SKM-1 (cell line): ENCODE measurements at regions not wholly inside any gene's neighbourhood (a gene's known extent, or its start where the extent isn't known, plus 50 kb on each side); places are given as distances from the start of the nearest gene placed in this dataset.

Experiments used
- DNase-seq: peaks from one replicate; lab custom pipeline; 2025; ENCODE audit not compliant: unreplicated experiment; lab: John Stamatoyannopoulos, UW

DNA sequence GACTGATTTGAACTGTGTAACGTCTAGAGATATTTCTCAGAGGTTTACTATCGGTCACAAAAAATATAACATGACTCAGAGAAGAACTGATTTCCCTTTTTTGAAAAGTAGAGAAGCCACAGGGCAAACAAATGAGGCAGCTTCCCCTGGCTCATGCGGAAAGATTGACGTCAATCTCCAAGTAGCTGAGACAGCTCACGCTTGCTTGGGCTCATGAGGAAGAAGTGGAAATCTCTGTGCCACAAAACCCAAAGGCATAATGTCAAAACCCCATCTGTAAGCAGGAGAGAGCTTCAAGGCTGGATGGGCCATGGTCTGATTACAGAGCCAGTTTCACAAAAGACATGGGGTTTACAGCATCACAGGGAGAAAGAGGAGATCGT is 188.1 kb downstream of the ARL4C start:
- no peak for DNase-seq

DNA sequence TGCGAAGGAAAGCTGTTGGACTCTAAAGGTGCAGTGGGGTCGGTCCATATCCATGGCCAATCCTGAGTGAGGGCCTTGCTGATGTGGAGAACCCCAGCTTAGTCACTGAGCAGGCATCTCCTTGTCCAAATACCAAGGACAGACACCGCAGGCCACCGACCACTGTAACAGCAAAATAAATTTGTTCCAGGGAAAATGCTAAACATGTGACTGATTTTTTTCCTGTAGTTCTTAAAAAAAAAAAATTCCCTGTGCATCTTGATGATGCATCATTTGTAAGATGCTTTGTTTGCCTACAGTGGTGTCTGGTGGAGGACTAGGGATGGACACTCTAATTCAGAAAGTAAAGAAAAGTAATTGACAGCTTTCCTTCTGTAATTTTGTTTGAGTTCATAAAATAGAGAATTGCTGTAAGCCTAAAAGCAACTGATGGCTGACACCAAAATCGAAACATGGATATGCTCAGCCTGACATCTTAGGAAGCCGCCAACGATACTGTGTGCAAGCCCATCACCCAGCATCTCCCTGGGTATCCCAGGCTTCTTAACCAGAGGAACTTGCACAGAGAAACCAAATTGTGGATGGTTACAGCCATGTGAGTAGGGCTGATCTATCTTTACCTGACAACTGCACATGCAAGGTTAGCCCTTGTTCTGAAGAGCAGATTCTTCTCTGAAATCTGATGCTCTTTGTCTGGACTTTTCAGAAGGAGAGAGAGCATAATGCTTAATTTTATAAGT is 188.6 kb downstream of the ARL4C start:
- DNase-seq: no peak

DNA sequence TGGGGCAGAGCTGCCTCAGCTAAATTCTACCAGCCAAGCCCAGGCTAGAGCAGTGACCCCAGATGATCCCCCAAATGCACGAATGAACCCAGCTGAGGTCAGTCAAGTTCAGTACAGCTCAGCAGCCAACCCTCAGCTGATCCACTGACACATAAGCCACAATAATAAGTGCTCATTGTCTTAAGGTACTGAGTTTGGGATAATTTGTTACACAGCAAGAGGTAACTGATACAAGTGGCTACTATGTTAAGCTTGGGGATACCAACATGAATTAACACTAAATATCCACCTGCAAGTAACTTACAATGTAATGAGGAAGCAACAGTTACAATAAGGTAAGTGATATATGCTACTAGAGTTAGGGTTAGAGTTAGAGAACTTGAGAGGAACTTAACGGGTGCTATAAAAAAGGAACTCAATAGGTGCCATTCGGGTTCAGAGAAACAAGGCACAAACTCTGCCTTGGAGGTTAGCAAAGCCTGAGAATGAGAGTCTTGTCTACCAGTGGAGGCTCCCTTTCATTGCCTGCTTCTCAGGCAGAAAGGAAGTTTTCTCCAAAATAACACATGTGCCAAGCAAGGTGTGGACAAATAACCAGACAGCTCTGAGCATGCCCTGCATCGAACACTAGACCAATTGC is 189.4 kb downstream of the ARL4C start:
- no peak for DNase-seq

DNA sequence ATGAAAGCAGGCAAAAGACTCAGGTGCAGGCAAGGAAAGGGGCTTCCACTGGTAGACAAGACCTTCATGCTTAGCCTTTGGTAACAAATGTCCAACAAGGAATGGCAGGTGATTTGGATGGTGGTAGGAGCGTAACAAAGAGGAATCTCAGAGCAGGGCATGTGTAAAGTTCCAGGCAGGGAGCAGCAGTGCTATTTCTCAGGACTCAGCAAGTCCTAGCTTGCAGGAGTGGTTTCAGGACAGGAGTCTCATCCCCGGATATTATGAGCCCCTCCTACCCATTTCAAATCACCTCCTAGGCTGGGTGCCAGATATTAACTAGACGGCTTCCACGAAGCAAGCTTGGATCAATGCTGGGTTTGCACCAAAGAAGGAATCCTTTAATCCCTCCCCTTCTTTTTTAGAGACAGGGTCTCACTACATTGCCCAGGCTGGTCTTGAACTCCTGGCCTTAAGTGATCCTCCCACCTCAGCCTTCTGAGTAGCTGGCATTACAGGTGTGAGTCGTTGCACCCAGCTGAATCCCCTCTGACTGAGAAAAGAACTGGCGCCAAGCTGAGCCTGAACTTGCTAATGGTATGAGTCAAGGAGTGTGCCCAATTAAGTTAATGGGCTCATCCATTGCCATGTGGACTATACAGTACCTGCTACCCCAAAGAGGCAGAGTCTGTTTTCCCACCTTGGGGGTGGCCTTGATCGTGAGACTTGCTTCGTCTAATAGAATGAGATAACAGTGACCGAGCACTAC is 190.3 kb downstream of the ARL4C start:
- DNase-seq: no peak

DNA sequence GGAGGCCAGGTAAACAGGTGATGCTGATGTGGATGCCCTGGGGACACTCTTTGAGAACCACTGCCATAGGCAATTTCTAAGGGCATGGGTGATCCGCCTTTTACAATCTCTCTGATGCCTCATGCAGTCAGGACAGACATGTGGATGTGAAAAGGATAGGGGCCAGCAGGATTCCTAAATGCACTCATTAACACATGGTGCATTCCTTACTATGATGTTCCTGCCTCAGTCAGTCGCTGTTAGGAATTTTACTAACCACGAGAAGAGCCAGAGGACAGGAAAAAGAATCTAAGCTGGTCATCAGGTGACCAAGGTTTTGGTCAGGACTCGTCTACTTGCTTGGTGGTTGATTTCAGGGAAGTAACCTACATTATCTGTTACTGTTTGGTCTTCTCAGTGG is 191.0 kb downstream of the ARL4C start:
- no peak for DNase-seq

DNA sequence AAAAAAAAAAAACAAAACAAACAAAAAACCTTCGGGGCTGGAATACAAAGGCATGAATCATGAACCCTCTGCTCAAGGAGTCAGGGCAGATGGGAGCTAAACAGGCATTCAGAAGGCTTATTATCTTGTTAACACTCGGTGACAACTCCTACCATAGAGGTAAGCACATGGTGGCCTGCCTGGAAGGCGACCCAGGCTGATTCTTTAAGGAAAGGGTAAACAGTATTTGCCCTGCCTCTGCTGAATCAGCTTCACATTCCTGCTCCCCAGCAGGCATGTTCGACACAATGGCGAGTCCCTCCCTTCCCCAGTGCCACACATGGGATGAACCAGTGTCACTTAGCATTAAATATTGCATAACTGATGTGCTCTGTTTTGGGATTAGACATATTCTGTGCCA is 191.9 kb downstream of the ARL4C start:
- no peak for DNase-seq

DNA sequence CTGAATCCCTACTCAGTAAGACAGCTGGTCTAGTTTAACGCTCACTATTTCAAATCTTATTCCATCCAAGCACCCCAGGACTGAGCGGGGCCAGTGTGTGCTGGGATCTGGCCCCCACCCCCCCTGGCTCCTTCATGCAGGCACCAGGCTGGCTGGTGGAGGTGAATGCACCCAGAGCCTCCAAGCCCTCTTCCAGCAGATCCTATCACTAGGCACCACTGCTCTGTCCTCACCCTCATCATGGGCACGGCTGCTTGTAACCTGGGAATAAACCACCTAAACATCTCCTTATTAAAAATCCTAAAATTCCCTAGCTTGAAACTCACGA is 194.3 kb downstream of the ARL4C start:
- DNase-seq: no peak

DNA sequence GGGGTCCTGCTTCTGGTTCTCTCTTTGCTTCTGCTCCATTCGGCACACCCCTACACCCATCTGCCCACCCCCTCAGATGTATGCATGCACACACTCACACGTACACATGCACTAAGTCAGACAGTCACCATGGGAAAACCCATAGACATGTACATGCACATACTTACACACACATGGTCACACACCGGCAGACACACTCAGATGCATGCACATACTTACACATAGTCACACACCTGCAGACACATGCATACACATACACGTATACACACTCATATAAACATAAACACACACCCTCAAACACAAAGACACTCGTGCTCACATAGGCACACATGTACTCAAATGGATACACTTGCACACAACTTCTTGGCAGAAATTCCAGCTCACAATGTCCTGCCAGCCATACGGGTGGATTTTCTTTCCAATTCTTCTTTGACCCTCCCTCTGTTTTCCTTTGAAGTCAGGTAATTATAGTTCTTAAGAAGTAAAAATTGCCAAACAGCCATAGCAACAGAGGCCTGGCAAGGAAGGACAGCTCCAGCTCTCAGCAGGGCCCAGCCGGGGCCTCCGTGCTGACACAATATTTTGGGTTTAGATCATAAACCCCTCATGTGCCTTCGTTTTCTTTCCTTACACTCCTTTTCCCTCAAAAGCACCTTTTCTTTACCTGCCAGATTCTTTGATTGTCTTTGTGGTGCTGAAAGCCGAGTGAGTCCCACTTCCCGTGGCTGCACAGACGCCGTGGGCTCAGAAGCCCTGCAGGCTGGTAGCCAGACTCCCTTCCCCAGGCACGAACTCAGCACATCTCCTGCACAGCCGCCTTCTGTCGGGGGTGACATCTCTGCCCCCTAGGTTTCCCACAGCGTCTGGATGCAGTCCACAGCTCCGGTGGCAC is 195.7 kb downstream of the ARL4C start:
- DNase-seq: no peak

DNA sequence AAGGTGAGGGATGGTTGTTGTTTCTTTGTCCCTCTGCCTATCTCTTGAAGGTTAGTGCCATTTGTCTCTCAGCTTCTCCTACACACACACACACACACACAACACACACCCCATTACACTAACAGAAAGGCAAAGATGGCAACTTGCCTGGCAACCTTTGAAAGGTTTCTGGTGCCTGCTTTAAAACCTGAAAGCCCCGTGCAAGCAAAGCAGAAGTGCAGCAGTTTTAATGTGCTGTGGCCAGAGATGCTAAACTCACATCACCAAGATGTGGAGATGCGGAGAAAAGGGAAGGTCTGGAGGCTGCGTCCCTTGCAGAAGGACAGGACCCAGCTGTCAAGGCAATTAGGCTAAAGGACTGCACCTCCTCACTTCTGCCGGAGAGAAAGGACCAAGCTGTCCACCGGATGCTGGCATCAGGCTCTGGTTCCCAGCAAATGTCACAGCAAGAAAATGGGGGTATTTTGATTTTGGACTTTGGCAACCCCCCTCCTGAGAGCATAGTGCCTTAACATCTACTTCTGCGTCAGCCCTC is 196.4 kb downstream of the ARL4C start:
- DNase-seq: no peak

DNA sequence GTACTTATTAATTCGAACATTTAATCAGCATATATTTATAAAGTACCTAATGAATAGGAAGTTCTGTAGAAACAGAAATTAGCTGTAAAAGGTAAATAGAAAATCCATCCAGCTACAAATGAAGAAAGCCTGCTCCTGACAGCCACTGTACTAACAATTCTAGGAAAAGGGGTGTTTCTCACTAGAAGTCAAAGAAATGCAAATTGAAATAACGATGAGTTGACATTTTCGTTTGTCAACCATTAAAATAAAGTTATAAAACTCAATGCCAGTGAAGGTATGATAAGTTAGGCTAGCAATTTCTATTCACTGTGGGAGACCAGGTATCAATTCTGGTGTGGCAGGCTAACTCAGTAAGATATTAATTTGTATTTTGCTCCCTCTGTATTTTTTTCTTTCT is 198.0 kb downstream of the ARL4C start:
- no peak for DNase-seq

DNA sequence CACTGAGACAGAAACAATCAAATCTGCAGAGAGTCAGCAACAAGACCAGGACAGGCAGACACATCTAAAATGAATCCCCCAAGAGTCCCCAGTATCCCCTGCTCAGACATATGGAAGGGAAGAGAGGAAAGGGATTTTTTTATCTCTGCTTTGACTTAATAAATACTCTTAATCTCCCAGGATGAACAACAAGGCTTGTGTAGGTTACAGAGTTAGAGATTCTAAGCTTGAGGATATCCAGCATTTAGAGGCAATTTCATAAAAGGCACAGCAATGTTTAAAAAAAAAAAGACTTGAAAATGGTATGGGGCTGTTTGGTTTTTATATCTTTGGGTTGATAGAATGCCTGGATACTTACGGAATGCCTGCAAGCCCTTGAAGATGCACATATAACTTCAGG is 199.9 kb downstream of the ARL4C start:
- no peak for DNase-seq

DNA sequence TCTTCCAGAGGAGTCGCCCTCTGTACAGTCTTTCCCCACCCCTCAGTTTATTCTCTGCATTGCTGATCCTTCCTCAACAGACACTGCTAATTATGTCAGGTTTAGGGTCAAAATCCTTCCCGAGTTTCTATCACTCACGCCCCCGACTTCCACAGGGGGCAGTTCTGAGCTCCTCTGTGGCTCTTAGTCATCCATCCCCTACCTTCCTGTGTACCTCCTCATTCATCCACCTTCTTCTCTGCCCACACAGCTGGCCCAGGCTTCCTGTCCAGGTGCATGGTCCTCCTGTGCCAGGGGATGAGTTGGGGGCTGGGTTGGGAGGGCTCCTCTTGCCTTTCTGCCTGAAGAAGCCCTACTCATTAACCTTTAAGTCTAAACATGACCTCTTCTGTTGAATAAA is 202.9 kb downstream of the ARL4C start:
- no peak for DNase-seq

DNA sequence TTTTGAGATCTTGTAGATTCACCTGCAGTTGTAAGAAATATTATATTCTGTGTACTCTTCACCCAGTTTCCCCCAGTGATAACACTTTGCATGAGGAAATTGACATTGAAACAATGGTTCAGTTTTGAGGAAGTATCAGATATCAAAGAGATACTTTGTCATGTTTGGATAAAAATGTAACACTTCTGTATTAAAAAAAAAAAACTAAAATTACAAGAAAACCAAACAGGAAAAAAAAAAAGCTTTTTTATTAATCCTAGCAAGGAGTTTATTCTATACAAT is 204.0 kb downstream of the ARL4C start:
- DNase-seq: no peak

DNA sequence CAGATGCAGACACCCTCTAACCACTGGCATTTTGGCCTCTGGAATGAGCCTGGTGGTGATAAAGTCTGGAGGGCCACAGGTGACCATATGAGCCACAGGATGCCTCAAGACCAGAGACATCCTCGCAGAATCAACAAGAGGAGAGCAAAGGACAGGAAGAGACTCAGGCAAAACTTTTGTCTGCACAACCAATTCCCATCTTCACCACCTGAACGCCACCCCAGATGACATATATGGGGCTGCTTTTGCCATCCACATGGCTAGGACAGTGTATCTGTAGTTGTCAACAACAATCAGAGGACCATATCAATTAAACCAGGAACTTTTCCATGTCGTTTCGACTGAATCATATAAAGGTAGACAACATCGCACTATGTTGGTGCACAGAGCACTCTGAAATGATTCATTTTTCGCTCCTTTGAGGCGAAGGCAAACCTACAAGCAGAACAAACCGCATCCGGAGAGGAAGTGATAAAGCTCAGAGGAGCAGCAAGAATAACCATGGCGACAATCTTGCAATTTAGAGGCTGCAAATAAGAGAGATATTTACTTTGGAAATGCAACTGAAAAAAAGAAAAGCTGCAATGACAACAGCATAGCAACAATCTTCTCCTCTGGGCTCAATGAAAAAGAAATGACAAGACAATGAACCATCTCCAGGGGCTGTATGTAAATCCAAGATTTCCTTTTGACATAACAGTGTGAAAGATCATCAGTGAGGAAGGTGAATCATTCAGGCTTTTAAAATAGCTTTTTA is 204.5 kb downstream of the ARL4C start:
- DNase-seq: peak; percentile 20

DNA sequence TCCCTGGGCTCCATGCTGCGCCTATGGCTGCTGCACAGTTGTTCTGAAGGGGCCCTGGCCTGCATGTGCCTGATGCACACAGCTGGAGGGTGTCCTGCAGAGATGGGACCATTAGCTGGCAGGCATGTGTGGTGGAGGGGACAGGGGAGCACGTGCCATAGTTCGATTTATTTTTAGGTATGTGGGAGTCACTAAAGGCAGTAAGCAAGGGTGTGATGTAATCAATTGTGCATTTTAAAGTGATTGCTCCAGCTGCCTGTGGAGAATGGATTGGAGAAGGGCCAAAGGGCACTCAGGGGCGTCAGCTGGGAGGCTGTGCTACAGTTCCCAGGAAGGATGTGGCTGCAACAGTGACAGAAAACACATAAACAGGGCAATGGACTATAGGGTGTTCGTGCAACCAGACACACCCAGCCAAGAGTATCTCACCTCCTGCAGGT is 205.1 kb downstream of the ARL4C start:
- DNase-seq: no peak

DNA sequence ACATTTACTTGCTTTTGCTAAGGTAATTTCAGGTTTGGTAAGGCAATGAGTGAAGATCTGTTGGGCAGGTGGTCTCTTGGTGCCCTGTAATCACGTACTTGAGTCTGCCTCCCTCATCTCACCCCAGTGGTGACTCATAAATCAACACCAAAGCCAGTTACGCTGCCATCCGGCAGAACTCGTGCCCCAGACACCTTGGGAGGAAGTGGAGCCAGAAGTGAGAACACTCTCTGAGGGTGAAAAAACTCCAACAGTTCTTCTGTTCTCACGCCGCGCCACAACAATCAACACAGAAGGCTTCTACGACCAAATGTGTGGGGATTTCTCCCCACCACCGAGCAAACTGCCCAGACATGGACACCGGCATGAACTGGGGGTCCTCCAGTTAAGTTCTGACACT is 206.2 kb downstream of the ARL4C start:
- no peak for DNase-seq

DNA sequence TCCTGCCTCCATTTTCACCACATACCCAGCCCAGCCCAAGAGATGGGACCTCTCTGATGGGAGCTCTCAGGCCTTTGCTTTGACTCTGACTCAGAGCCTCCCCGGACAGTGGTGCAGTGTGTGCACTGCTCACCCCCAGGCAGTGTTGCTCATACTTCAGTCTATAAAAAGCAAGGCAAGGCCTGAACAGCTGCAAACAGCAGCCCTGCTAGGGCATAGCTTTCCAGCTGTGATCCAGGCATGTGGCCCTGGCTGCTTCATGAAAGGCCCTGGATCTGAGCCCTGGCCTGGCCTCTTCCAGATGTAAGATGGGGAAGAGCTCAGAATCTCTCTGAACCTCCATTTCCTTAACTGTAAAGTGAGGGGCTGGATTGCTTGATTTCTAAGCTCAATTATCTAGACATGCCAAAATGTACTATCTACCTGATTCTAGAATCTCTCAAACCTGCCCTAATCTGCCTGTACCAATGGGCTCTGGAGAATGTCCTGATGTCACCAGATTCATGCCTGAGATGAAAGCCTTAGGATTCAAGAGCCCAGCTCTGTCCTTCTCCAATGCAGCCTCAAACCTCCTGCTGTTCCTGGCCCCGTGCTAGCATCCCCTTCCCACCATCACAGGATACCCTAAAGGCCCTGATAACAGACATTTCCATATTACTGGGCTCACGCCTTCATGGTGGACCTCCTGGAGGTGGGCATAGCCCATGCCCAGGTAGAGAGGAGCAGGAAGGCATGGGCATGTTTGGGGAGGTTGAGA is 206.9 kb downstream of the ARL4C start:
- no peak for DNase-seq

DNA sequence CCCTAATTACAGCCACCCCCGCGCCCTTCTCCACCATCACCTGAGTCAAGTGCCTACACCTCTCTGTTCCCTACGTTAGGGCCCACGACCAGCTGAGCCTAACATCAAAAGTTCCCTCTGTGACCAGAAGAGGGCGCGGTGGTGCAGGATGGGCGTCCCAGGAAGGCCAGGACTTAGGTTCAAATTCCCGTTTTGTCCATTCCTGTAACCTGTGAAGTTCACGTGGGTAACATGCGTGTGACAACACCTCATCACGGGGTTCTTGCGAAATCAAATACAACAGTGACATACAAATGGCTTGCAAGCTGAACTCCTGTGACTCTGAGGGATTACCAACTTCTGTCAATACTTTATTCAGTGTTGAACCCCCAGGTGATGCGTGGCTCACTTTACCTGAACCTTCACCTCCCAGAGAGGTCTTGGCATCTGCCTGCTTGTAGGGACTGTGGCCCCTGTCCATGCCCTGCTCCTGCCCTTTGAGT is 207.9 kb downstream of the ARL4C start:
- DNase-seq: peak; percentile 8

DNA sequence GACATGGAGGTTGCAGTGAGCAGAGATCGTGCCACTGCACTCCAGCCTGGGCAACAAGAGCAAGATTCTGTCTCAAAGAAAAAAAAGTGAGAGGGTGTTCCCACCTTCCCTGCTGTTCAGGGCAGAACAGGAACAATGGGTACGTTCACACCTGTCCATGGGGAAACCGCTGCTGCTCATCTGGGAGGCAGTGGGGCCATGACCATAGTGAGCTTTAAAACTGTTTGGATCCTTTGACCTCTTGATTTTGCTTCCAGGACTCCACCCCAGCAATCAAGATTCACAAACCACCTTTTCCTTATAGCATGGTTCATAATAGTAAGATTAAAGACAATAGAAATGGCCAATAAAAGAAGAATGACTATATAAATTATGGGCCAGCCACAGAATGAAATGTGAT is 209.2 kb downstream of the ARL4C start:
- DNase-seq: no peak

DNA sequence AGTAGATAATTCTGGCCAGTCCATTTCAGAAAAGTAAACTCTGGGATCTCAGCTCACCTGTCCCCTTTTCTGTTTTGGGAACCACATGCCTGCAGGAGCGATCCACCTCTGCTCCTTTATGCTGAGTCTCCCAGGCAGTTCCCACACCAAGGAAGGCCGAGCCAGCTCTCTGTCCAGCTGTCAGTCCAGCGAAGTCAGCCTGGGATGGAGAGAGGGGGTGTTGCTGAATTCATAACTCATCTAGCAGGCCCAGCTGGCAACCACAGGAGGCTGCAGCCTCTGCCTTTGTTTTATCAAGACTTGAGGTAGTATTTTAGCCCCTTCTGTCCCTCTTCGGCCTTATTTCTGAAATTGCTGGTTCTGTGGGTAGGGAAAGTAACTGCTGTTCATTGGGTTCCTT is 209.9 kb downstream of the ARL4C start:
- DNase-seq: no peak
